Stomach smooth muscle (tissue), 2 donors: ENCODE measurements at regions not wholly inside any gene's neighbourhood (a gene's known extent, or its start where the extent isn't known, plus 50 kb on each side); places are given as distances from the start of the nearest gene placed in this dataset.
"Not testable (repeated sequence)": the region's sequence is repeated elsewhere in the genome, so short reads cannot be mapped to it uniquely, and the experiment has no call there.

Source experiments
- H3K27ac ChIP-seq: one replicate; pipeline ENCODE4 v1.7.0; 2013; ENCODE audit warnings: mild to moderate bottlenecking, low read length, inconsistent platforms
- H3K27me3 ChIP-seq, 2 donors: one replicate each; pipeline ENCODE4 v1.7.0; 2013; ENCODE audit warnings: low read length in 2 of 2; ENCODE audit not compliant: insufficient read depth in 2 of 2, control insufficient read depth in 1 of 2
- H3K36me3 ChIP-seq, 2 donors: one replicate each; pipeline ENCODE4 v1.7.0; 2013; ENCODE audit warnings: low read length in 2 of 2; ENCODE audit not compliant: control insufficient read depth in 2 of 2, insufficient read depth in 2 of 2
- H3K4me1 ChIP-seq: one replicate; pipeline ENCODE4 v1.7.0; 2013; ENCODE audit warnings: low read length; ENCODE audit not compliant: control insufficient read depth, insufficient read depth
- H3K4me3 ChIP-seq, 2 donors: one replicate each; pipeline ENCODE4 v1.7.0; 2013; ENCODE audit warnings: low read length in 2 of 2
- H3K9ac ChIP-seq, 2 donors: one replicate each; pipeline ENCODE4 v1.7.0; 2013; ENCODE audit warnings: low read length in 2 of 2, mild to moderate bottlenecking in 1 of 2
- H3K9me3 ChIP-seq, 2 donors: one replicate each; pipeline ENCODE4 v1.7.0; 2013; ENCODE audit warnings: low read length in 2 of 2; ENCODE audit not compliant: control insufficient read depth in 2 of 2
- donor health status: healthy.
- donor health status: Pancreatic carcinoma.

DNA sequence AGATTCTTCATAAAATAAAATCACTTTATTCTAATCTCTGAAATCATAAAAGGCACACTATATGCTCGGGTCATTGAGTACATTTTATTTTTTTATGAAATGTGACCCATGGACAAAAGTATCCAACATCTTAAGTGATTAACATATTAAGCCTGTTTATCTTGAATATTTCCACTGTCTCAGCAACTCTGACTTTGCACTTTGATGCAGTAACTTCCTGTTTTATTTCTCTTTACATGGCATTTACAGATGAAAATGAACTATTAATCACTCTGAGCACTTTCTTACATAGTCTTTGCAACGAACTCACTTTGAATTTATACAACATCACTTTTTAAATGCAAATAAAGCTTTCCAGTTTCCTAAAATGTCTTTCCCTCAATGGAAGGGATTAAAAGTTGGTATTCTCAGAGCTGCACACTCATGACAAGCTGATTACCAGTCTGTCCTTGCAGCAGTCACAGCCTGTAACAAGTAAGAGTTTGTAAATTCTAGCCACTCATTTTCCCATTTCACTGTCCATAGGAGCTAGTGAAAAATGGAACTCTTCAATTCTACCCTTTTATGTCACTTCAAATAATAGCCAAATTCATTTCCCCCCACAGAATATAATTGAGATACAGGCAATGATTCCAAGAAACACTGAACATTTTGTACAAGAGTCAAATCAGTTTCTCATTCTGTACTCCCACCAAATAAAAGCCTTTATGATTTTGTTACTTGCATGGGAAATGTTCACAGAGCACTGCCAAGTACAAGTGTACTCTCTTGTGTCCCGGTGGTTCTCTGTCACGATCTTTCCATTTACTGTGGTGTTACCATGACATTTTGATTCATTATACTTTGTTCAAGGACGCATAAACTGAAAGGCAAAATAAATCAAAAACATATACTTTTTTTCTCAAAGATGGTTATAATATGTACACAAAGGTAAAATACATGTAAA is 1968.9 kb downstream of the PCDH9 start:
- Histone ChIP-seq H3K4me3 (no peak overlapping the region), H3K9me3 (no peaks in the 10 kb centered on the region), H3K9ac (no peak overlapping the region), H3K27ac (no peak overlapping the region), H3K27me3 (no peaks in the 10 kb centered on the region), H3K36me3 (no peaks in the 10 kb centered on the region), H3K4me1 (no peaks in the 10 kb centered on the region)

DNA sequence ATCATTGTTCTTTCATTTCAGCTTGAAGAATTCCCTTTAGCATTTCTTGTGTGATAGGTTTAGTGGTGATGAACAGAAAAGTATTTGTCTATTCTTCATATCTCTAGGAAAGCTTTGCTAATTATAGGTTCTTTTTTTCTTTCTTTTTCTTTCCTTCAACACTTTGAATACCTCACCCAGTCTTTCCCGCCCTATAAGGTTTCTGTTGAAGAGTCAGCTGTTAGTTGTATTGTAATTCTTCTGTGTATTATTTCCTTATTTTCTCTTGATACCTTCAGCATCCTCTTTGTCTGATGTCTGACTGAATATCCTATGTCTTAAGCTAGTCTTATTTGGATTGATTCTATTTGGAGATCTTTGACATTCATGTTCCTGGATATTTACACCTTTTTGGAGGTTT is 1989.4 kb downstream of the PCDH9 start:
- Histone ChIP-seq H3K27me3 (no peaks in the 10 kb centered on the region), H3K9me3 (no peaks in the 10 kb centered on the region), H3K4me3 (no peak overlapping the region), H3K4me1 (no peaks in the 10 kb centered on the region), H3K9ac (no peak overlapping the region), H3K36me3 (no peaks in the 10 kb centered on the region), H3K27ac (no peak overlapping the region)

DNA sequence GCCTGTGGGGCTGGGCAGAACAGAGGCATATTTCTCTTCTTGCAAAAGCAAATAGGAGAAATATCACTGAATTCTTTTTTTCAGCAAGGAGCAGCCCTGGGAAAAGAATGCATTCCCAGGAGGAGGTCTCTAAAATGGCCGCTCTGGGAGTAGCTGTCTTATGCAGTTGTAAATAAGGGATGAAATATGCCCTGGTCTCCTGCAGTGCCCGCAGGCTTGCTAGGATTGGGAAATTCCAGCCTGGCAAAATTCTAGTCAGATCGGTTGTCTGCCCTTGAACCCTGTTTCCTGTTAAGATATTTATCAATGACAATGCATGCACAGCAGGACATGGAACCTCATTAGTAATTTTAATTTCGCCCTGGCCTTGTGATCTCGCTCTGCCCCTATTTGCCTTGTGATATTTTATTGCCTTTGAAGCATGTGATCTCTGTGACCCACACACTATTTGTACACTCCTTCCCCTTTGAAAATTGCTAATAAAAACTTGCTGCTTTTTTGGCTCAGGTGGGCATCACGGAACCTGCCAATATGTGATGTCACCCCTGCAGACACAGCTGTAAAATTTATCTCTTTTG is 1993.2 kb downstream of the PCDH9 start:
- Histone ChIP-seq H3K27ac (no peak overlapping the region), H3K4me3 (no peak overlapping the region), H3K36me3 (no peaks in the 10 kb centered on the region), H3K27me3 (no peaks in the 10 kb centered on the region), H3K4me1 (no peaks in the 10 kb centered on the region), H3K9me3 (no peaks in the 10 kb centered on the region), H3K9ac (no peak overlapping the region)

DNA sequence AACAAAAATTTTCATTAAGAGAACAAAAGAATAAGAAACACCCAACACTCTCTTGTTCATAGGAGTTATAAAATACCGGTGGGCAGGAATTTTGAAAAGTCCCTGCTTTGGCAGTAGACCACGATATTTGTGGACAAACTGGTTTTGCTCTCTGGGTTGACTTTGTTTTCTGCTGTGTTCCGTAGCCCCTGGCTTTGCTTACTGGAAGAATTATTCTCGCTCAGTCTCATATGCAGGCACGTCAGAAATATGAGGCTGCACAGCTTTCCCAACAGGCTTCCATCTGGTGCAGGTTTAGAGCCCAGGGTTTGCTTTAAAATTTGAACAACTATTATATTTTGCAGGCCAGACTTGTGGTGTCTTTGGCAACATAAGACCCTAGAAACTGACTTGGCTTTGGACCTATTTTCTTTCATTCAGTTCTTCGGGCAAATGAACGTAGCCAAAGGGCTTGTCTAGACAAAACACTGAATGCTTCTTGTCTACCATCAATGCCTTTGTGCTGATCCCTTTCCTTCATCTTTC is 2012.6 kb downstream of the PCDH9 start:
- no peak overlapping the region for H3K4me3 ChIP-seq
- no peak overlapping the region for H3K9ac ChIP-seq
- H3K27ac ChIP-seq, result no peak overlapping the region
- H3K9me3 ChIP-seq, result no peaks in the 10 kb centered on the region
- no peaks in the 10 kb centered on the region for H3K36me3 ChIP-seq
- no peaks in the 10 kb centered on the region for H3K27me3 ChIP-seq
- no peaks in the 10 kb centered on the region for H3K4me1 ChIP-seq

DNA sequence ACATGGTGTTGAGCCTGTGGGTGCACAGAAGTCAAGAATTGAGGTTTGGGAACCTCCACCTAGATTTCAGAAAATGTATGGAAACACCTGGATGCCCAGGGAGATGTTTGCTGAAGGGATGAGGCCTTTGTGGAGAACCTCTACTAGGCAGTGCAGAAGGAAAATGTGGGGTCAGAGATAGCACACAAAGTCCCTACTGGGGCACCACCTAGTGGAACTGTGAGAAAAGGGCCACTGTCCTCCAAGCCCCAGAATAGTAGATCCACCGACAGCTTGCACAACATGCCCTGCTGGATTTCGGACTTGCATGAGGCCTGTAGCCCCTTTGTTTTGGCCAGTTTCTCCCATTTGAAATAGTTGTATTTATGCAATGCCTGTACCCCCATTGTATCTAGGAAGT is 2027.3 kb downstream of the PCDH9 start:
- H3K9ac ChIP-seq, H3K4me3 ChIP-seq, H3K4me1 ChIP-seq, H3K27ac ChIP-seq, H3K9me3 ChIP-seq, H3K27me3 ChIP-seq, H3K36me3 ChIP-seq: not testable (repeated sequence)

DNA sequence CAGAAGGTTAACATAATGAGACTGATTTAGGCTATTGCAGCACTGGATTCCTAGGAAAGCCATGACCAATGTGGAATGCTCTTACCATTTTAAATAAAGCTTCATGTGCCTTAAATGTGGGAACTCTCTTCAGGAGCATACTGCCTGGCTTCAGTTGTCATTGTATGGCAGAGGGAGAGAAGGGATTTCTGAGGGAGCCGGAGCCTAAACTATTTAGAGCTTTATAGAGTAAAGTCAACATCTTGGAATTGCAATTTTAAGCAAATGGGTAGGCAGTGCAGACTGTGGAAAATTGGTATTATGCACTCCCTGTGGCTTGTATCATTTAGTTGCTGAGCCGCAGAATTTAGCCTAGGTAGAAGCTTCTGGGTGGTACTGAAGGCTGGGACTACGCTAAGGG is 2041.4 kb downstream of the PCDH9 start:
- Histone ChIP-seq H3K4me1 (no peaks in the 10 kb centered on the region), H3K4me3 (no peak overlapping the region), H3K36me3 (no peaks in the 10 kb centered on the region), H3K9me3 (no peaks in the 10 kb centered on the region), H3K9ac (no peak overlapping the region), H3K27ac (no peak overlapping the region), H3K27me3 (no peaks in the 10 kb centered on the region)

DNA sequence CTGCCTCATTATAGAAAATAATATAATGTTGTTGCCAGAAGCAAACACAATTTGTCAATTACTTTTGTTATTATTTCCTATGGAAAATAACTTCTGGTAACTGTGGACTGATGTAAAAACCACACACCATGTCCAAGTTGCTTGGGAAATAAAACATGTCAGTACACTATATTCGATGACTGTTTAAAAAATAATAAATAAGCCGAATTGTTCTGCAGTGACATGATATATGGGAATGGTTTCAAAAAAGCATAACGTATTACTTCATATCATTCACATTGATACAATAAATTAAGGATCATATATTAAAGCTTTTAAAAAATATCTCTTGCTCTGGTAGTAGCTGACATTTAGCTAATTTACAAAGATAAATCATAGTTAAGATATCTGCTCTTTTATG is 2062.1 kb downstream of the PCDH9 start:
- Histone ChIP-seq H3K36me3 (no peaks in the 10 kb centered on the region), H3K9me3 (no peaks in the 10 kb centered on the region), H3K4me3 (no peak overlapping the region), H3K27me3 (no peaks in the 10 kb centered on the region), H3K9ac (no peak overlapping the region), H3K27ac (no peak overlapping the region), H3K4me1 (no peaks in the 10 kb centered on the region)

DNA sequence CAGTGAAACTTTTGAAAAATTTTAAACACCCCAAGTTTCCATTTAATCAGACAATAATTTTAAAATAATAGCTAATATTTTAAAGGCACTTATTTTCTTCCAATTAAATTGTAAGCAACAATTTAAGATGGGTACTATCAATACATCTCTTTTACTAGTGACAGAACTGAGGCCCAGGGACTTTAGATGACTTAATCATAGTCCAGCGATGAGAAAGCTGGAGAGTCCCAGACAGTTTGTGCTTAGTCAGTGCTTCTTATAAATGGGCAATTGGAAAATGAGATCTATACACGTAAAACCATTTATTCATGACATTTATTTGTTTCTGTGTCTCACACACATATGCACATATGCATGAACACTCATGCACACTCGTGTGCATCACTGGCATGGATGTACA is 2063.5 kb downstream of the PCDH9 start:
- Histone ChIP-seq H3K27ac (no peak overlapping the region), H3K9me3 (no peaks in the 10 kb centered on the region), H3K27me3 (no peaks in the 10 kb centered on the region), H3K36me3 (no peaks in the 10 kb centered on the region), H3K4me1 (no peaks in the 10 kb centered on the region), H3K4me3 (no peak overlapping the region), H3K9ac (no peak overlapping the region)

DNA sequence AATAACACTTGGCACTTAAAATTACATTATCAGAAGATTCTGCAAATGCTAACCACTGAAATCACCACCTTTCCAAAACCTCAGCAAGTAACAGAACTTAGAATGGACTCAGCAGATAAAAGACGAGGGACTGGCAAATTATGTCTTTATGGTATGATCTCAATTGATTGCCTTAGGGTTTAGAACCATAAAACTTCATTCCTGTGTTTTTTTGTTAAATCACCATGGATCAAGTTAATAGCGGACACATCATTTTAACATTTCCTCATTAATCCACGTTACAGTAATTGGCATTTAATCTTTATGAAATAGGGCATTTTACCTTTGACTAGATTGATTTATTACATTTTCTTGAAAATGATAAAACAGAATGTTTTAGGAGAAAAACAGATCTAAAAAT is 2070.3 kb downstream of the PCDH9 start:
- H3K9me3 ChIP-seq, result no peaks in the 10 kb centered on the region
- H3K36me3 ChIP-seq, result no peaks in the 10 kb centered on the region
- H3K4me3 ChIP-seq, result no peak overlapping the region
- no peak overlapping the region for H3K9ac ChIP-seq
- no peaks in the 10 kb centered on the region for H3K27me3 ChIP-seq
- no peaks in the 10 kb centered on the region for H3K4me1 ChIP-seq
- H3K27ac ChIP-seq, result no peak overlapping the region

DNA sequence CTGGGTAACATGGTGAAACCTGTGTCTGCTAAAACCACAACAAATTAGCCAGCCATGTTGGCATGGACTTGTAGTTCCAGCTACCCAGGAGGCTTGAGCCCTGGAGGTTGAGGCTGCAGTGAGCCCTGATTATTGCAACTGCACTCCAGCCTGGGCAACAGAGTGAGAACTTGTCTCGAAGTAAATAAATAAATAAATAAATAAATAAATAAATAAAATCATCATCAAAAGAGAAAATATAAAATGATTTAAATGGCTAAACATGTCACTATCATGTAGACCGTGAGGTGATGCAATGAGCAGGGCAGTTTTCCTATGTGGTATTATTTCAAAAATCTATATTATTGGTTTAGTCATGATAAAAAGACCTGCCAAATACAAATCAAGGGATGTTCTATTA is 2074.3 kb downstream of the PCDH9 start:
- Histone ChIP-seq H3K27ac (no peak overlapping the region), H3K9me3 (no peaks in the 10 kb centered on the region), H3K27me3 (no peaks in the 10 kb centered on the region), H3K36me3 (no peaks in the 10 kb centered on the region), H3K4me3 (no peak overlapping the region), H3K9ac (no peak overlapping the region), H3K4me1 (no peaks in the 10 kb centered on the region)
